NCI-H2081 treated with DMSO at 0.1 percent for 48 hours (cell line): ENCODE measurements at regions not wholly inside any gene's neighbourhood (a gene's known extent, or its start where the extent isn't known, plus 50 kb on each side); places are given as distances from the start of the nearest gene placed in this dataset.
"Not testable (repeated sequence)": the region's sequence is repeated elsewhere in the genome, so short reads cannot be mapped to it uniquely, and the experiment has no call there.

Experiments used
- DNase-seq: peaks from one replicate; lab custom pipeline; 2025; lab: John Stamatoyannopoulos, UW

DNA sequence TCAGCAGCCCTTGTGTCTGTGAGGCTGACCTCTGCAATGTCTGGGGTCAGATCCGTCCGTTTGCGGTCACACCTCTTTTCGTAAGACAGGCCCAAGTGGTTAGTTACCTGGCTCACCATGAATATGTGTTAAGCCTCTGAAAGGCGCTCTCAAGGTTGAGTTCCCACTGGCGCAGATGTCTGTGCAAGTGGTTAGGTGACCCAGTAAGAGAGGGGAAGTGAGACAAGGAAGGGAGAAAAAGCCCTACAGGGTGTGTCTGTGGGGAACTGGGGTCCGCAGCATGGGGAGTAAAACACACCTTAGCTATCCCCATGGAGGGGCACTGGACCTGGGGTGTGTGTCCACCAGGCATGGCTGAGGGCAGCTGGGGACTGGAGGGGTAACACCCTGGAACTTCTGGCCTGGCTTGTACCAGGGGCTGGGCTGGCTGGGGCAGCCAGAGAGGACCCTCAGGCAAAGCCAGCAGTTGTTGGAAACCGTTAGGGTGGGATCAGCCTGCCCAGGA is 391.6 kb upstream of the PROK2 start:
- no peak for DNase-seq

DNA sequence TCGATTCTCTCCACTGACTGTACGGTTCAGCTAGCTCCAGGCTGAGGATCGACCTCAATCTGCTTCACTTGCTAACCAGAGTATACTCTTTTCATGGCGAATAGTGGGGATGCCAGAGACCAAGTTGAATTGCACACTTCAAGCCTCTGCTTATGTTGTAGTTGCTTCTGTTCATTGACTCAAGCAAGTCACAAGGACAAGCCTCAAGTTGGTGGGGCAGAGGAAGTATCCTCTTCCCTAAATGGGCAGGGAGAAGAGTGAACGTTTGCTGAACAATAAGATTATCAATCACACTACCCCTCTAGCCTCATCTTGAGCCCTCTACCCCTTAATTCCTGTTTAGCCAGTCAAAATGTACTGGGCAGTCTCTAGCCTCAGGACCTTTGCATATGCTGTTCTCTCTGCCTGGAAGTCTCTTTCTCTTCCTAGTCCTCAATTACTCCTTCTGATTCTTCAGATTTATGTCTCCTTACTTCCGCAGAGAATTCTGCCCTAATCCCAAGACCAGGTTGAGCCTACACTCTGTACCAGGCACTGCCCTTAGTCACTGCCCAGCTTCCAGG is 390.4 kb upstream of the PROK2 start:
- no peak for DNase-seq

- DNase-seq, result no peak
Observed at GRCh38 chr3:72174890-72175289, 389.9 kb upstream of the PROK2 start.

- DNase-seq, result no peak
Observed at GRCh38 chr3:72174040-72174439, 389.1 kb upstream of the PROK2 start.

- no peak for DNase-seq
Observed at GRCh38 chr3:72171946-72172345, 387.0 kb upstream of the PROK2 start.

- DNase-seq, result no peak
Observed at GRCh38 chr3:72171463-72171881, 386.5 kb upstream of the PROK2 start.

DNA sequence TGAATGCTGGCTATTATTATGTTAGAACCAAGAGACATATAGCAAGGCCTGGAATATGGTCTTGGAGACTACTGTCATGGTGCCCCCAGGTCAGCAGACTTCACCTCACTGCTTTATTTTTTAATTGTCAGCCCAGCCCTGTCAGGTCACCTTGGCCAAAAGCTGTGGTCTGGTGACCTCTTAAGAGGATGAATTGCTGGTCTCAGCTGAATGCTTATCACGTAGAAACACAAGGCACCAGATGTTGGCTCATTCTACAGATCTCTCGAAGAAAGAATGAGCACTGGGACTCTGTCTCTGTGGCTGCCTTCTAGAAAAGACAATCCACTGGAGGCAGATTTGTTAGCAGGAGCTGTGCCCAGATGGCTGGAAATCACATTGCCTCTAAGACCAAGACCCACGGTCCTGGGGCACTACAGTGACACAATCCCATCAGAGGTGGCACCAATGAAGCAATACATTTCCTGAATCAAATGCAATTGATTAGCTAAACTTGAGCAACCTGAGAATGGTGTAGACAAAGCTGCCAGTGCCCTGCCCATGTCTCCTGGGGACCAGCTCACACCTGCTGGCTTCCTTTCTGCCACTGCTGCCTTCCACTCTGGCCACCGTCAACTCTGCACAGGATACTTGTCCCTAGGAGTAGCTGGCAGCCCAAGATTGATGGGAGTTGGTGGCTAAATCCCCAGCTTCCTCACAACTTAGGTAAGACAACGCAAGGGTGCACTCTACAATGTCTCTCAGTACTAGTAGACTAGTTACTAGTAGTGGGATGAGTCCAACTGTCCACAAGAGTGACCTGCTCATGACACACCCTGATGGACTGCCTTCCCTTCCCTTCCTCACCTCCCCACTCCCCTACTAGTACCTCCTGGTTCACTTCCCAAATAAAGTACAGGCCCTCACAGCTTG is 384.9 kb upstream of the PROK2 start:
- no peak for DNase-seq

DNA sequence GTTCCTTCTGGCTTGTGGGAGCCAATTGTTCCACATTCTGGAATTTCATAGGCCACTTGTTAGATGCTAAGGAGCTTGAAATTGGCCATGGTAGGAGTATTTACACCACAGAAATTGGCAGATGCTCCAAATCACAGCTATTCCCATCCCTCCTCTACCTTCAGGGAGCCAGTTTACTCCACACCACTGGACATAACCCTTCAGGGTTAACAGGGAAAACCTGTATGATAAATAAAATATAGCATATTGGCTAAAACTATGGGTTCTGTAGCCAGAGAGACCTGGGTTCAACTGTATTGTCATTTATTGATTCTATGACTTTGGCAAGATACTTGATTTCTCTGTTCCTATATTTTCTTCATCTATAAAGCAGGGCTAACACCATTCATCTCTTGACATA is 384.2 kb upstream of the PROK2 start:
- no peak for DNase-seq

GRCh38 chr3:72165808-72166207 is 380.9 kb upstream of the PROK2 start:
- DNase-seq, result no peak

- DNase-seq, result no peak
Observed at GRCh38 chr3:72165317-72165716, 380.4 kb upstream of the PROK2 start.

DNA sequence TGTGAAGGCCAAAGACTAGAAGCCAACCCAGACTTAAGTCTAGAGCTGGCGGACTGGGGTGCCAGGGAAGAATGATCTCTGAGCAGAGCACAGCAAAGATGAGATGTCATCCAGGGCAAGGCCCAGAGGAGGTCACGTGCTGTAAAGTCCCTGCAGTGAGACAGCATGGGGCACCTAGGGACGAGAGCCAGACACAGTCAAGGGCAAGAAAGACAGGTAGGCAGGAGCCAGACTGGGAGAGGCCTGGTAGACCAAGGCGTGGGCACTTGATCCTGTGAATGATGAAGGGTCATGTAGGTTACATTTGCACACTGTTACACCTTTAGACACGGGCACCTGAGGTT is 379.7 kb upstream of the PROK2 start:
- no peak for DNase-seq

DNA sequence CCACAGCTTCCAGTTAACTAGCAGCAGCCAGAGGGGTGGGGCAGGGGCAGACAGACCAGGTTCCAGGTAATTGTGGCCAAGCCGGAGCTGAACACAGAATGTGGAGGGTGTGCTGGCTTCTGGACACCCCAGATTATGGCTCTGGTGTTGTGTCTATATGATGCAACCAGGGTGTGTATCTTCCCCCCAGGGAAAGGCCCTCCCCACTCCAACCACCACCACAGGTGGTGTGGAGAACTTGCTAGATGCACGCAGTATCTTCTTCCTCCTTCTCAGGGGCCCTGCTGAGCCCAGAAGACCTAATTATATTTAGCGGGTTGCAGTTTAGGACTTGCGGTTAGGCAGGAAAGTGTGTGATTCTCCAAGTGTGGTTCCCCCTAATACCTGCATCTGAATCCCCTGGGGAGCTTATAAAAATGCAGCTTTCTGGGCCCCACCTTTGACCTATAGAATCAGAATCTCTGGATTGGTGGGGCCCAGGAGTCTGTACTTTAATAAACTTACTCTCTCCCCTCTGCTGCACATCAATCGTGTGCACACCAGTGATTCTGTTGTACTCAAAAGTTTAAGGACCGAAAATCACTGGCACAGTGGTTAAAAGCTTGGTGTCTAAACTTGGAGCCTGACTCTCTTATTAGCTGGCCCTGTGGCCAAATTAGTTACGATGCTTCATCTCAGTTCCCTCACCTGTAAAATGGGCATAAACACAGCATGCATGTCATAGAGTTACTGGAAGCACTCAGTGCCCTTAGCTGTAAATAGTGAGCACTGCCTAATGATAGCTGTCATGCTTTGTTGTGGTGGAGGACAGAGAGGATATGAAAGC is 379.1 kb upstream of the PROK2 start:
- DNase-seq, result no peak

GRCh38 chr3:72162649-72163184 is 377.8 kb upstream of the PROK2 start:
- DNase-seq, result no peak

DNA sequence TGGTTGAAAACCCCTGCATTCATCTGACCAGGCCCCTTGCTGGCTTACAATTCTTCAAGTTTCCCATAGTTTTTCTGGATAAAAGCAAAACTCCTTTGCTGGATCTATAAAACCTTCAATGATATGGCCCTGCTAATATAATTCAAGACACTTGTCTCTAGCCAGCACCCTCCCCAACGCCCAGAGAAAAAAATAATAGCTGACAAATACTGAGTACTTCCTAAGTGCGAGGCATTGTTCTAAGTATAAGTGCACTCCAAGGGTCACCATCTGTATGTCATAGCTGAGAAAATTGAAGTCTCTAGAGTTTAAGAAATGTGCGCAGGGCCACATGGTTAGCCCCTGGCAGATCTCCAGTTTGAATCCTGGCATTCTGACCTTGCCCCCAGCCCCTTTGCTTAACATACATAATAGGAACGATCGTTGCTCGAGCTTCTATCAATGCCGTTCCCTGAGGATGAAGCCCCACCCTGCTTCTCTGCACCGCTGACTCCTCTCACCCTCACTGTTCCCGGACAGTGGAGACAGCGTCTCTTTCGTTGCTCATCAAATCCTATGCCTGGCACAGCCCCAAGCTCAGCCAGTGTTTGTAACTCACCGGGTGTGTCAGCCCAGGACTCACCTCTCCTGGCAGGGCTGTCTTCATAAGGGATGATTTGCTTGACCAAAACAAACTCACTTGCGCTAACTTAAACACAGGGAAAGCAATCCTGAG is 377.1 kb upstream of the PROK2 start:
- no peak for DNase-seq

DNA sequence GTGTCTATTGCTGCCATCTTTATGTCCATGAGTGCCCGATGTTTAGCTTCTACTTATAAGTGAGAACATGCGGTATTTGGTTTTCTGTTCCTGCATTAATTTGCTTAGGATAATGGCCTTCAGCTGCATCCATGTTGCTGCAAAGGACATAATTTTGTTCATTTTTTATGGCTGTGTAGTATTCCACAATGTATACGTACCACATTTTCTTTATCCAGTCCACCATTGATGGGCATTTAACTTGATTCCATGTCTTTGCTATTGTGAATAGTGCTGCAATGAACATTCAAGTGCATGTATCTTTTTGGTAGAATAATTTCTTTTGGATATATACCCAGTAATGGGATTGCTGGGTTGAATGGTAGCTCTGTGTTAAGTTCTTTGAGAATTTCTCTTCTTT is 376.3 kb upstream of the PROK2 start:
- DNase-seq, result not testable (repeated sequence)

GRCh38 chr3:72160351-72160750 is 375.4 kb upstream of the PROK2 start:
- no peak for DNase-seq

- DNase-seq, result no peak
Observed at GRCh38 chr3:72159487-72159886, 374.5 kb upstream of the PROK2 start.

- DNase-seq, result no peak
Observed at GRCh38 chr3:72158639-72159326, 373.8 kb upstream of the PROK2 start.

DNA sequence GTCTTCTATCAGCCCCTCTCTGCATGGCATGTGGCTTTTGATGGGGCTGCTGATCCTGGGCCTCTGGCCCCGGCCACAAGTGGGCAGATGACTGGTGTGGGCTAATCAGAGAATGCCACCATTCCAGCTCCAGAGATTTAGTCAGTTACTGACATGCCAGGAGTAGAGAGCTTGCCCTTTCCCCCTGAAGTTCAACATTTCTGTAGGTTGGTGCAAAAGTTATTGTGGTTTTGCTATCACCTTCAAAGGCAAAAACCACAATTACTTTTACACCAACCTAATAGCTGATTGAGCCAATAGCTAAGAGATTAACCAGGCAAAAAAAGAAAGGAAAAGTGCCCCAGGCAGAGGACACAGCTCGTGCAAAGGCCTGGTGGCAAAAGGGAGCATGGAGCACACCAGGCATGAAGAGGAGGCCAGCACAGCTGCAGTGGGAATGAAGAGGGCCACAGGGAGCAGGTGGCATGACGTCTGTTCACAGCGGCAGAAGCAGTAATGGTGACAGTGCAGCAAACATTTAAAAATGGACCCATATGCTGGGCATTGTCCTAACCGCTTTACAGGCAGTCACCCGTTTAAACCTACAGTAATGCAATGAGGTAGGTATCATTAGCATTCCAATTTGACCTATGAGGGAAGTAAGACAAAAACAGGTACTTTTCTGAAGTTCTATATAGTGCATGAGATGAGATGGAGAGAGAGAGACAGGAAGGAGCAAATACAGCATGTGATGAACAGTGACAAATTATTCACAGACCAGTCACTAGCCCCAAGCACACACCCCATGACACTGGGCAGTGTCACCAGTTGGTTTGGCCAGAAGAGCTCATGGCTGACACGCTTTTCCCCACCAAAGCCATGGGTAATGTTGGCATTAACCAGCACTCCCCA is 373.0 kb upstream of the PROK2 start:
- DNase-seq, result no peak

- DNase-seq, result no peak
Observed at GRCh38 chr3:72155391-72156064, 370.6 kb upstream of the PROK2 start.
